Nephron (organoid): ENCODE measurements at regions not wholly inside any gene's neighbourhood (a gene's known extent, or its start where the extent isn't known, plus 50 kb on each side); places are given as distances from the start of the nearest gene placed in this dataset.
A peak's percentile ranks its signal among the peaks of the same experiment; 100 is the strongest.

Experiments
- H3K27ac Mint-ChIP-seq, 3 experiments: 2 replicates each; pipeline ENCODE4 v1.8.0; 2020; ENCODE audit warnings: mixed read lengths in 3 of 3, mild to moderate bottlenecking in 2 of 3, moderate library complexity in 1 of 3
- H3K27me3 Mint-ChIP-seq: 2 replicates; pipeline ENCODE4 v1.8.0; 2021; ENCODE audit warnings: low read depth, mild to moderate bottlenecking, moderate library complexity, mixed read lengths
- H3K36me3 Mint-ChIP-seq: 2 replicates; pipeline ENCODE4 v1.8.0; 2020; ENCODE audit warnings: low read depth, mixed read lengths
- H3K4me1 Mint-ChIP-seq: 2 replicates; pipeline ENCODE4 v1.8.0; 2020; ENCODE audit warnings: mixed read lengths
- H3K4me3 Mint-ChIP-seq, 3 experiments: 2 replicates each; pipeline ENCODE4 v1.8.0; 2020; ENCODE audit warnings: mild to moderate bottlenecking in 3 of 3, mixed read lengths in 3 of 3, moderate library complexity in 2 of 3
- H3K9me3 Mint-ChIP-seq: 2 replicates; pipeline ENCODE4 v1.8.0; 2020; ENCODE audit warnings: mixed read lengths
- CTCF ChIP-seq, 3 experiments: fragments of 200-600 bp; sonication (generic); IDR thresholded peaks; one replicate each; pipeline ENCODE4 v1.5.0; 2021; ENCODE audit warnings: antibody characterized with exemption in 3 of 3; ENCODE audit not compliant: unreplicated experiment in 3 of 3

GRCh38 chr3:151630035-151630434, 103.7 kb upstream of the AADACL2 start:
- no peak for TF ChIP-seq CTCF (IDR thresholded peaks at IDR 0.05; ENCODE audit: unreplicated experiment in 3 of 3)
- peak overlapping the region in 1 of 3 experiments; percentile 3 for H3K27ac Mint-ChIP-seq
- no peaks in the 10 kb centered on the region for H3K36me3 Mint-ChIP-seq
- peaks cover 3% of the 10 kb centered on the region for H3K27me3 Mint-ChIP-seq
- peaks cover 16% of the 10 kb centered on the region for H3K4me1 Mint-ChIP-seq
- H3K4me3 Mint-ChIP-seq: no peak overlapping the region
- H3K9me3 Mint-ChIP-seq: peaks cover 7% of the 10 kb centered on the region

- Mint-ChIP-seq H3K27me3 (peaks cover 6% of the 10 kb centered on the region), H3K4me1 (peaks cover 4% of the 10 kb centered on the region), H3K27ac (no peak overlapping the region), H3K9me3 (peaks cover 2% of the 10 kb centered on the region), H3K4me3 (no peak overlapping the region), H3K36me3 (no peaks in the 10 kb centered on the region)
- TF ChIP-seq CTCF (IDR thresholded peaks at IDR 0.05; ENCODE audit: unreplicated experiment in 3 of 3): no peak
Measured at GRCh38 chr3:151625586-151625985, 108.1 kb upstream of the AADACL2 start.

- Mint-ChIP-seq H3K9me3 (peaks cover 2% of the 10 kb centered on the region), H3K4me3 (no peak overlapping the region), H3K27me3 (peaks cover 6% of the 10 kb centered on the region), H3K36me3 (no peaks in the 10 kb centered on the region), H3K4me1 (peaks cover 4% of the 10 kb centered on the region), H3K27ac (no peak overlapping the region)
- TF ChIP-seq CTCF (IDR thresholded peaks at IDR 0.05; ENCODE audit: unreplicated experiment in 3 of 3): no peak
Measured at GRCh38 chr3:151625086-151625485, 108.6 kb upstream of the AADACL2 start.

GRCh38 chr3:151620071-151620470, 113.7 kb upstream of the AADACL2 start:
- H3K4me1 Mint-ChIP-seq: peaks cover 5% of the 10 kb centered on the region
- H3K9me3 Mint-ChIP-seq: no peaks in the 10 kb centered on the region
- TF ChIP-seq CTCF (IDR thresholded peaks at IDR 0.05; ENCODE audit: unreplicated experiment in 3 of 3): no peak

GRCh38 chr3:151615464-151615863, 118.3 kb upstream of the AADACL2 start:
- Mint-ChIP-seq H3K27me3 (no peaks in the 10 kb centered on the region), H3K27ac (no peak overlapping the region), H3K36me3 (no peaks in the 10 kb centered on the region), H3K4me1 (peaks cover 17% of the 10 kb centered on the region), H3K9me3 (peaks cover 6% of the 10 kb centered on the region), H3K4me3 (no peak overlapping the region)
- TF ChIP-seq CTCF (IDR thresholded peaks at IDR 0.05; ENCODE audit: unreplicated experiment in 3 of 3): no peak

More at GRCh38 chr3:151620071-151620470, 113.7 kb upstream of the AADACL2 start:
- no peaks in the 10 kb centered on the region for H3K36me3 Mint-ChIP-seq
- H3K4me3 Mint-ChIP-seq: no peak overlapping the region
- no peak overlapping the region for H3K27ac Mint-ChIP-seq
- peaks cover 3% of the 10 kb centered on the region for H3K27me3 Mint-ChIP-seq

- H3K9me3 Mint-ChIP-seq: peaks cover 8% of the 10 kb centered on the region
- no peaks in the 10 kb centered on the region for H3K36me3 Mint-ChIP-seq
- TF ChIP-seq CTCF (IDR thresholded peaks at IDR 0.05; ENCODE audit: unreplicated experiment in 3 of 3): no peak
- peaks cover 17% of the 10 kb centered on the region for H3K4me1 Mint-ChIP-seq
- peak overlapping the region; percentile 20 to 61 (median 39) for H3K27ac Mint-ChIP-seq
- H3K27me3 Mint-ChIP-seq: peaks cover 4% of the 10 kb centered on the region
- no peak overlapping the region for H3K4me3 Mint-ChIP-seq
Measured at GRCh38 chr3:151612115-151612514, 121.6 kb upstream of the AADACL2 start.
